ENCODE measurements at regions not wholly inside any gene's neighbourhood (a gene's known extent, or its start where the extent isn't known, plus 50 kb on each side); places are given as distances from the start of the nearest gene placed in this dataset.
"Not testable (repeated sequence)": the region's sequence is repeated elsewhere in the genome, so short reads cannot be mapped to it uniquely, and the experiment has no call there.

GRCh38 chr13:55572408-55572807, 1568.3 kb upstream of the PRR20A start:
- DNase-seq (ENCODE audit: low read depth), result no peak

- DNase-seq (ENCODE audit: low read depth), result no peak
These were observed 1567.9 kb upstream of the PRR20A start for GRCh38 chr13:55572862-55573261.

GRCh38 chr13:55573565-55573964, 1567.2 kb upstream of the PRR20A start:
- DNase-seq (ENCODE audit: low read depth), result no peak

- DNase-seq (ENCODE audit: low read depth), result no peak
These were observed 1564.3 kb upstream of the PRR20A start for GRCh38 chr13:55576389-55576788.

DNA sequence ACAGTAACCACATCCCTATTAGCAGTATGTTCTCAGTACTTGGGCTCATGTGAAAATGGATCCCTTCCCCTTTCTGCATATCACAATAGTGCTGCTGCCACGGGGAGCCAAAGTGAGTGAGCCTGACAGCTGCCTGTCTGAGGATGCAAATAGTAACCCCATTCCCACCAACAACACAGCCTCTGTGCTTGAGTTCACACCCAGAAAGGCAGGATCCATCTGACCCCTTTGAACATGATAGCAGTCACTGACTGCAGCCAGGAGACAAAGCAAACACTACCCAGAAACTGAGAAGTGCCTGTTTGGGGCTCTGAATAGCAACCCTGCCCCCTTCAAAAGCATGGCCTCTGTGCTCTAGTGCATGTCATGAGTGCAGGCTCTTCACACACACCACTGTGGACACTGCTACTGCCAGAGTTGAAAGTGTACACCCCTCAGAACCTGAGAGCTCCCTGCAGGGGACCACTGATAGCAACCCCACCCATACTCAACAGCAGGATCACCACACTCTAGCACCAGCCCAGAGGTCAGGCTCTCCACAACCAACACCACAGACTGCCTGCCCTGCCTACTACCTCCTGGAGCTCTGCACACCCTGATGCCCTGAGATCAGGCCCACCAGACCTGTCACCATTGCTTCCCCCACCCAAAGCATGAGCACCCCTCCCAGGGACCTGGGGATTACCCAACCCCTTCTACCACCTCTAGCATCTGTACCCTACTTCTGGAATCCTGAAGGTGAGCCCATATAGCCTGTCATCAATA, 1563.5 kb upstream of the PRR20A start:
- DNase-seq (ENCODE audit: low read depth), result no peak

DNA sequence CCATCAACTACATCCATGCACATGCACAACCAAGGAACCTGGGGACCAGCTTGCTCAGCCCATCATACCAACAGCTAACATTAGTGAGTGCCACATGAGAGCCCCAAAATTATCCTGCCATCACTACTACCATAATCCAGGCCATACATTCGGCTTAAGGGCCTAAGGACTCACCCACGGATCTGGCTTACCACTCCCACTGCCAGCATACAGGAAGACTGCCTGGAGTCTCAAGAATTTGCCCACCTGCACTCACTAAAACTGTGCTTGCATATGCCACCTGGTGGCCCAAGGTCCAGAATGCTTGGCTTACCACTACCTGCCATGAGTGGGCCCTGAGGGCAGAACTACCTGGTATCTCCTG, 1562.9 kb upstream of the PRR20A start:
- no peak for DNase-seq (ENCODE audit: low read depth)

DNA sequence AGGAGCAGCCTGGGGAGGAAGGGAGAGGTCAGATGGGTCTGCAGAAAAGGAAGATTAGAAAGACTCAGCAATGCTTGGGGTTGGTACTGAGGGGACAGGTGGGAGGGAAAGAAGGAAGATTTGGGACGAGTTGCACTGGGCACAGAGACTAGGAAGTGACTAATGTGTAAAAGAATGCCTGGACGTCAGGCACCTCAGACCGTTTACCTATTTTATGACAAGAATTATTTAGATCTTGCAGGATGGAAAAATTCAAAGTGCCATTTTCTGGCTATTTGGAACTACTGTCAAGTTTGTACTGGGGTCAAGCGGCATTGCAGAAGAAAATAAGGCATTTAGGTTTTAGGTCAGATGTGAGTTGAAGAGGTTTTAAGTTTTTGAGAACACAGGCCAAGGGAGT, 1558.4 kb upstream of the PRR20A start:
- not testable (repeated sequence) for DNase-seq (ENCODE audit: low read depth)

DNA sequence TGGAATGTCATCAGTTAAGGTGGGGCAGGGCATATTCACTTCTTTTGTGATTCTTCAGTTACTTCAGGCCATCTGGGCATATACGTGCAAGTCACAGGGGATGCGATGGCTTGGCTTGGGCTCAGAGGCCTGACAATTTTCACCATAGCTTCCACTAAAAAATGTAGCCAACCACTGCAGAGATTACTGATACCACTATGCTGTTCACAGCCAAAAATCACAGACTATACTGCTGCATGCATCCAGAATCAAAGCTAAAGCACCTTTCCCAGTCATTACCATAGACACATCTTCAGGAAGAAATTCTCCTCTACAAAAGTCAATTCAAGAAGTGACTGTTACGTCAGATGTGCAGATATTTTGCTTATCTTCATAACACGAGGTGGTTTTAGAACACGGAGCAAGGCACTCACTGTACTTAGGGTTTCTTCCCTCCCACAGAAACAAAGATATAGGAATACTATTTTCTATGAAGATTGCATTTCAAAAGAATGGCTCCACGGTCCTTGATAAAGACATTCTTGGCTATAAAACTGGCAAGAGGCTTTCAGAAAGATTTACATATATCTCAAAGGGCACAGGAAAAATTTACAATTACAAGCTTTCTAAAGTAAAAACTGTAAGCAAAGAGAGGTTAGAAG, 1556.6 kb upstream of the PRR20A start:
- no peak for DNase-seq (ENCODE audit: low read depth)

DNA sequence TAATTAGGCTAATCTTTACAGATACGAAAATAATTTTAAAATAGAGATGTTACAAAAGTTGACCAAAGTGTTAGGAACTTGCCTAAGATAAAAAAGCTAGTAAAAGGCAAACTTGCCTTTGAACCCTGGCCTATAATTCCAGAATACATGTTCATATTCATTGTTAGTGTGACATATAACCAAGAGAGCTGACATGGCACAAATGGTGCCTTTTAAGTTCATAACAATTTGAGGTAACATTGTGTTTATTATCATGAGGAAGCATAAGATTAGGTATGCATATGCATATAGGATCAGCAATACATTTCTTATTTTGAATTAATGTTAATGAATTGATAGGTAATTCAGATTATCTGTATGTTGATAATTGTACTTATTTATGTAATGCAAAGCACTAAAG, 1537.9 kb upstream of the PRR20A start:
- DNase-seq (ENCODE audit: low read depth), result no peak

DNA sequence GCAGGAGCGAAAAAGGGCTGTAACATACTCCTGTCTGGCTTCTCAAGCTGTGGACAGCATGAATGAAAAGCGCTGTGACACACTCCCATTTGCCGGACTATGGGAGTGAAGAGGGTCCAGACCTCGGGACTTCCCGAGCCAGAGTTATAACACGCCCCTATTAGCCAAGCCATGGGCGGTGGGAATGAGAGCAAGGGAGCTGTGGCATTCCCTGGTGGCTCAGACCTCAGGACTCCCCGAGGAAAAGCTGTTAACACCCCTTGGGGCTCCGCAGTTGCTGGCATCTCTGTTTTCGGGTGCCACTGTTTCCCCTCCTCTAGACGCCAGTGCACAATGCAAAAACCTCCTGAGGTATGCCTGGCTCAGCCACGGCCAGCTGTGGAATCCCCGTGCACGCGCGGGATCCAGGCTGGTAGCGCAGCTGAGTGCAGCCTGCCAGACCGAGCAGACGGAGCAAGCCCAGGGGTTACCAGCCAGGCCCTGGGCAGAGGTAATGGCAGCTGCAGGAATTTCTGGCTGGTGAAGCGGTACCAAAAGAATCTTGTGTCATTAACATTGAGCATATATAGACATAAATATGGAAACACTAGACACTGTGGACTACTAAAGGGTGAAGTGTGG, 1534.6 kb upstream of the PRR20A start:
- DNase-seq (ENCODE audit: low read depth), result no peak

- no peak for DNase-seq (ENCODE audit: low read depth)
These were observed 1527.1 kb upstream of the PRR20A start for GRCh38 chr13:55613429-55614187.

DNA sequence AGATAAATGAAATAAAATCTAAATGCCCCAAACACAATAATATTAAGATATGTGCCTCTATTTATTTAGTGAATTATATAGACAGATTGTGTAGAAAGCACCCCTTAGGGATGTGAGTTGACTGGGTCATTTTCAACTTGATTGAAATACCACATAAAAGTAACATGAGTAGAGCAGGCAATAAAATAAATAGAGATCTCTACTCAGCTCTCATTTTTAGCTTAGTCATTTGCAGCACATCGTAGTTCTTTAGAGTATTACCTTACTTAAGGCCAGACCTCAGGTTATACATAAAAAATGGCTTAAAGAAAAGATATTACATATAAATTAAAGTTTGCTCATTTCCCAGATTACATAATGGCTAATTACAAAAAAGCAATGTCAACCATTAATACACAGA, 1525.6 kb upstream of the PRR20A start:
- DNase-seq (ENCODE audit: low read depth), result no peak

- no peak for DNase-seq (ENCODE audit: low read depth)
These were observed 1523.5 kb upstream of the PRR20A start for GRCh38 chr13:55617241-55617640.

GRCh38 chr13:55627221-55627620, 1513.5 kb upstream of the PRR20A start:
- no peak for DNase-seq (ENCODE audit: low read depth)

GRCh38 chr13:55632402-55632801, 1508.3 kb upstream of the PRR20A start:
- no peak for DNase-seq (ENCODE audit: low read depth)

- no peak for DNase-seq (ENCODE audit: low read depth)
These were observed 1491.2 kb upstream of the PRR20A start for GRCh38 chr13:55649485-55649884.

DNA sequence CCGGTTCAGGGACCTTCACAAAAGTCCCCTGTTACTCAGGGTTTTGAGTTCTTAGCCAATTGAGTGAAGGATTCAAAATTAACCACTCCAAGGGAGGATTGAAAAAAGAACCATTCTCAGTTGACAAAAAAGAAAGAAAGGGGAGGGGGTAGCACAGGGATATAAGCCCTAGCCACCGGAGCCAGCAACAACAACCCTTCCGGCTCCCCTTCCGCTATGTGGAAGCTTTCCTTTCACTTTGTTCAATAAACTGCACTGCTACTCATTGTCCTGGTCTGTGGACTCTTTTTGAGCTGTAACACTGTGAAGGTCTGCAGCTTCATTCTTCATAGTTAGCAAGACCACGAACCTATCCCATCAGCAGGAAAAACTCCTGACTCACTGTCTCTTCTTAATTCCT, 1488.1 kb upstream of the PRR20A start:
- no peak for DNase-seq (ENCODE audit: low read depth)

- DNase-seq (ENCODE audit: low read depth), result no peak
These were observed 1487.2 kb upstream of the PRR20A start for GRCh38 chr13:55653497-55653896.

DNA sequence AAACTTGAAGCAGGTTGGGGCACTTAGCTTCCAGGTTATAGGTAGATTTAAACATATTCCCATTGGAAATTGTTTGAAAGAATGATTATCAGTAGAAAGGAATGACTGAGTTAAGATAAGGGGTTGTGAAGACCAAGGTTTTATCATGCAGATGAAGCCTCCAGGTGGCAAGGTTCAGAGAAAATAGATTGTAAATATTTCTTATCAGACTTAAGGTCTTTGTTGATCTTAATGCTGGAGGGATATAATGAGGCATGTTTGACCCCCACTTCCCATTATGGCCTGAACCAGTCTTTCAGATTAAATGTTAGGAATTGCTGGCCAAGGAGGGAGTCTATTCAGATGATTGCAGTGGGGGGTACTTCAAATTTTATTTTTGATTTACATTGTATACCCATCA, 1486.5 kb upstream of the PRR20A start:
- no peak for DNase-seq (ENCODE audit: low read depth)

- not testable (repeated sequence) for DNase-seq (ENCODE audit: low read depth)
These were observed 1480.5 kb upstream of the PRR20A start for GRCh38 chr13:55660264-55660663.

GRCh38 chr13:55660851-55661250, 1479.9 kb upstream of the PRR20A start:
- DNase-seq (ENCODE audit: low read depth), result no peak

DNA sequence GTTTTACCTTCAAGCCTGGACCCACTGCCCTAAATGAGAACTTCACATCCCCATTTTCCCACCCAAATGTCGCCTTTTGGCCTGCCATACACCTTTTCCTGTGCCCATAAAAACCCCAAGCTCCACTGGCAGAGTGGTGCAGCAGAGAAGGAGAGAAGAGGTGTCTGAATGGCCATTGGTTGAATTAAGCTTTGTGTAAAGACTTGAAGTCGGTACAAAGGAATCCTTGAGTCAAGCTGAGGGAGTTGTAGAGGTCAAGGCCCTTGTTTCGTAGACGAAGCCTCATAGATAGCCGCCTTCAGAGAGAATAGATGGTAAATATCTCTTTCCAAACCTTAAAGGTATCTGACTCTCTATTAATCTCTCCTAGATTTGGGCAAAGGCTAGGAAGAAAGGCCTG, 1479.2 kb upstream of the PRR20A start:
- no peak for DNase-seq (ENCODE audit: low read depth)

- no peak for DNase-seq (ENCODE audit: low read depth)
These were observed 1476.5 kb upstream of the PRR20A start for GRCh38 chr13:55664178-55664577.
